Upper lobe of left lung (tissue), 6 donors: ENCODE measurements at regions not wholly inside any gene's neighbourhood (a gene's known extent, or its start where the extent isn't known, plus 50 kb on each side); places are given as distances from the start of the nearest gene placed in this dataset.
A peak's percentile ranks its signal among the peaks of the same experiment; 100 is the strongest.

ENCODE experiments used
- ATAC-seq, 2 donors: fragments of 200-7000 bp; cut with Tn5 transposase; one replicate each; pipeline ENCODE4 v1.9.1; 2022; ENCODE audit warnings: mild to moderate bottlenecking in 2 of 2, moderate library complexity in 2 of 2; ENCODE audit not compliant: low FRiP score in 2 of 2
- DNase-seq, 2 donors: peaks; one replicate each; pipeline ENCODE4 v3.0.0-alpha.2; 2019 to 2020
- H3K27ac ChIP-seq, 4 donors: fragments of 200-600 bp; sonication (generic); one replicate each; pipeline ENCODE4 v1.5.1; 2016 to 2019
- H3K27me3 ChIP-seq, 4 donors: fragments of 200-600 bp; sonication (generic); one replicate each; pipeline ENCODE4 v1.5.1; 2017 to 2019
- H3K36me3 ChIP-seq, 4 donors: fragments of 200-600 bp; sonication (generic); one replicate each; pipeline ENCODE4 v1.5.1; 2016 to 2019
- H3K4me1 ChIP-seq, 4 donors: fragments of 200-600 bp; sonication (generic); one replicate each; pipeline ENCODE4 v1.5.1; 2018 to 2019
- H3K4me3 ChIP-seq, 4 donors: fragments of 200-600 bp; sonication (generic); one replicate each; pipeline ENCODE4 v1.5.1; 2017 to 2019; ENCODE audit warnings: mild to moderate bottlenecking in 2 of 4, moderate library complexity in 1 of 4
- H3K9me3 ChIP-seq, 4 donors: fragments of 200-600 bp; sonication (generic); one replicate each; pipeline ENCODE4 v1.5.1; 2018 to 2019
- CTCF ChIP-seq, 6 experiments: fragments of 450-650 bp in 4 of 6; fragments of 200-600 bp in 2 of 6; sonication (generic) in 2 of 6; IDR thresholded peaks; one replicate each; pipeline ENCODE4 v1.5.1; 2016 to 2019; ENCODE audit warnings: antibody characterized with exemption in 6 of 6
- EP300 ChIP-seq, 4 donors: sonication (generic); formaldehyde crosslinking; IDR thresholded peaks; one replicate each; pipeline ENCODE4 v1.5.1; 2017; ENCODE audit warnings: antibody characterized with exemption in 4 of 4, control low read depth in 2 of 4
- POLR2A ChIP-seq, 4 donors: fragments of 450-650 bp; IDR thresholded peaks; one replicate each; pipeline ENCODE4 v1.5.1; 2016 to 2017; ENCODE audit warnings: antibody characterized with exemption in 4 of 4, mild to moderate bottlenecking in 2 of 4
- POLR2AphosphoS5 ChIP-seq, 2 donors: sonication (generic); formaldehyde crosslinking; IDR thresholded peaks; one replicate each; pipeline ENCODE4 v1.5.1; 2017; ENCODE audit warnings: antibody characterized with exemption in 2 of 2
- WGBS, 2 donors: methylation state at CpG; one replicate each; pipeline ENCODE4 v1.1.5; 2017 to 2018; 5-methylcytosine and 5-hydroxymethylcytosine counted together
- donor health status: DM: no; HTN: no; CAD: no; lungs with moderate emphysema.
- donor health status: DM: no; HTN: yes; CAD: no; lungs with severe emphysema.

- WGBS, 2 donors, result 63 to 75% methylated on average over 3 of the region's 3 CpGs
- DNase-seq (no peak), ATAC-seq (no peak)
- Histone ChIP-seq H3K27me3 (no peaks in the 10 kb centered on the region), H3K9me3 (no peaks in the 10 kb centered on the region), H3K4me1 (no peaks in the 10 kb centered on the region), H3K4me3 (no peak overlapping the region), H3K27ac (no peak overlapping the region), H3K36me3 (no peaks in the 10 kb centered on the region)
- TF ChIP-seq POLR2AphosphoS5 (IDR thresholded peaks at IDR 0.05), result no peak
- TF ChIP-seq EP300 (IDR thresholded peaks at IDR 0.05), result no peak
- no peak for TF ChIP-seq CTCF (IDR thresholded peaks at IDR 0.05)
- no peak for TF ChIP-seq POLR2A (IDR thresholded peaks at IDR 0.05)
Measured at GRCh38 chr3:177921153-177921552, 615.1 kb upstream of the KCNMB2 start.

- no peak overlapping the region for H3K4me3 ChIP-seq
- H3K9me3 ChIP-seq, result no peaks in the 10 kb centered on the region
- no peak for TF ChIP-seq POLR2AphosphoS5 (IDR thresholded peaks at IDR 0.05)
- TF ChIP-seq POLR2A (IDR thresholded peaks at IDR 0.05), result no peak
- TF ChIP-seq CTCF (IDR thresholded peaks at IDR 0.05), result no peak
- no peak for TF ChIP-seq EP300 (IDR thresholded peaks at IDR 0.05)
- H3K36me3 ChIP-seq, result no peaks in the 10 kb centered on the region
- WGBS, 2 donors, result 95 to 98% methylated on average over 2 of the region's 2 CpGs
- DNase-seq, result no peak
- H3K4me1 ChIP-seq, result peaks cover 0 to 3% (median 0%) of the 10 kb centered on the region in 4 donors
- no peak overlapping the region for H3K27ac ChIP-seq
- no peaks in the 10 kb centered on the region for H3K27me3 ChIP-seq
- no peak for ATAC-seq
Measured at GRCh38 chr3:177924261-177924660, 612.0 kb upstream of the KCNMB2 start.

- no peaks in the 10 kb centered on the region for H3K27me3 ChIP-seq
- peaks cover 0 to 7% (median 0%) of the 10 kb centered on the region in 4 donors for H3K4me1 ChIP-seq
- no peak for DNase-seq
- no peaks in the 10 kb centered on the region for H3K9me3 ChIP-seq
- no peak overlapping the region for H3K4me3 ChIP-seq
- TF ChIP-seq EP300 (IDR thresholded peaks at IDR 0.05) (no peak), POLR2AphosphoS5 (IDR thresholded peaks at IDR 0.05) (no peak), POLR2A (IDR thresholded peaks at IDR 0.05) (no peak), CTCF (IDR thresholded peaks at IDR 0.05) (no peak)
- H3K27ac ChIP-seq, result no peak overlapping the region
- H3K36me3 ChIP-seq, result no peaks in the 10 kb centered on the region
- peak in 1 of 2 donors; percentile 89 for ATAC-seq
- 77% methylated on average over 6 of the region's 6 CpGs for WGBS, 2 donors
Measured at GRCh38 chr3:177928172-177928873, 607.9 kb upstream of the KCNMB2 start.

- Histone ChIP-seq H3K27me3 (no peaks in the 10 kb centered on the region), H3K36me3 (no peaks in the 10 kb centered on the region), H3K4me1 (peaks cover 0 to 7% (median 0%) of the 10 kb centered on the region in 4 donors), H3K9me3 (no peaks in the 10 kb centered on the region), H3K4me3 (no peak overlapping the region), H3K27ac (no peak overlapping the region)
- TF ChIP-seq EP300 (IDR thresholded peaks at IDR 0.05) (no peak), CTCF (IDR thresholded peaks at IDR 0.05) (no peak), POLR2AphosphoS5 (IDR thresholded peaks at IDR 0.05) (no peak), POLR2A (IDR thresholded peaks at IDR 0.05) (no peak)
- no peak for ATAC-seq
- no peak for DNase-seq
- 92 to 93% methylated on average over 2 of the region's 2 CpGs for WGBS, 2 donors
Measured at GRCh38 chr3:177929310-177929709, 606.9 kb upstream of the KCNMB2 start.

- peaks cover 0 to 7% (median 0%) of the 10 kb centered on the region in 4 donors for H3K4me1 ChIP-seq
Measured at GRCh38 chr3:177930771-177931170, 605.5 kb upstream of the KCNMB2 start.

More at GRCh38 chr3:177930771-177931170, 605.5 kb upstream of the KCNMB2 start:
- Histone ChIP-seq H3K9me3 (no peaks in the 10 kb centered on the region), H3K4me3 (no peak overlapping the region), H3K27ac (no peak overlapping the region), H3K36me3 (no peaks in the 10 kb centered on the region), H3K27me3 (no peaks in the 10 kb centered on the region)
- no peak for ATAC-seq
- WGBS, 2 donors, result 70 to 82% methylated on average over 2 of the region's 2 CpGs
- DNase-seq, result no peak
- TF ChIP-seq EP300 (IDR thresholded peaks at IDR 0.05) (no peak), CTCF (IDR thresholded peaks at IDR 0.05) (no peak), POLR2AphosphoS5 (IDR thresholded peaks at IDR 0.05) (no peak)
